HPDE6-E6E7 (cell line): ENCODE measurements at regions not wholly inside any gene's neighbourhood (a gene's known extent, or its start where the extent isn't known, plus 50 kb on each side); places are given as distances from the start of the nearest gene placed in this dataset.
"Not testable (repeated sequence)": the region's sequence is repeated elsewhere in the genome, so short reads cannot be mapped to it uniquely, and the experiment has no call there.

ENCODE experiments used
- DNase-seq: peaks from one replicate; pipeline ENCODE4 v3.0.0; 2011; ENCODE audit warnings: missing footprints; ENCODE audit errors: extremely low spot score

DNA sequence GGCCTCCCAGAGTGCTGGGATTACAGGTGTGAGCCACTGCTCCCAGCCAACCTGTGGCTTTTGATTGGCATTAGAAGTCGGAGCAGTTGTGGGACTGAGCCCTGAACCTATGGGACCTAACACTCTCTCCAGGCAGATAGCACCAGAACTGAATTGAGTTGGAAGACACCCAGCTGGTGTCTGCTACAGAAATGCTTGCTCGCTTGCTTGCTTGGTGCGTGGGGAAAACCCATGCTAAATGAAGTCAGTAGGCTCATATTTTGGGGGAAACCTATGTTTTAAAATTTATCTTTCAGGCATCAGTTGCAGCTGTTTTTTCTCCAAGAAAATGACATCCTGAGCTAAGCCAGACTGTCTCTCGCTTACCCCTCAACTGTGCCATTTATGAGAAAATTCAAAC, 158.5 kb upstream of the RFC3 start:
- no peak for DNase-seq

DNA sequence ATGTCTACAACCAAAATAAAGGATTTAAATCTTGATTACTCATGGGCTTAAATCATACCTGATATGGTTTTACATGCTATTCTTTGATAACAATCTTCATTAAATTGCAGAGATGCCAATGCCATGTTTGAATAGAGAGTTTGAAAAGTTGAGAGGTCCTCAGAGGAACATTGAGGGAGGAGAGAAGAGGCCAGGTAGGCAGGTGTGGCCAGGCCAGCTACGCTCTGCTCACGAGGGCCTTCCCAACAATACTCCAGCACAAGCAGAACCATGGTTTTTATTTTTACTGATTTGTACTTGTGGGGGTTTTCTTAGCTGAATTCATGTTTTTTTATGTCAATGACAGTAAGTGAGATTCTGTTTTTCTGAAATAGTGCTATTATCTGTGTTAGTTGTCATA, 158.1 kb upstream of the RFC3 start:
- no peak for DNase-seq

DNA sequence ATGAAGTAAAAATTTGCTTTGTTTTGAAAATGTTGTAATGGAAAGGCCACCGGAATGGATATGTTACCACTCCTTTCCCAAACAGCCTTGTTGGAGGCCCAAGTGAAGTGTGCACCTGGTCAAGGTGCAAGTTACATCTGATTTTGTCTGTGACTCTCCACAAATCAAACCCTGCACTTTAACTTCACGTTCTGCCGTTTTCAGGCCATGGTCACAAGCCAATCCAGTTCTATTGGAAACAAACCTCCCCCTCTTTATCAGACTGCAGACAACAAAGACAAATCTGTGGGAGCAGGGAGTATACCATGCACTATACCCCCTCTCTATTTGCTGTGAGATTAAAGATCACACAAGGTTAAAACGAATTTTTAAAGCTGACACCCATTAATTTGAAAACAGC, 155.6 kb upstream of the RFC3 start:
- no peak for DNase-seq

DNA sequence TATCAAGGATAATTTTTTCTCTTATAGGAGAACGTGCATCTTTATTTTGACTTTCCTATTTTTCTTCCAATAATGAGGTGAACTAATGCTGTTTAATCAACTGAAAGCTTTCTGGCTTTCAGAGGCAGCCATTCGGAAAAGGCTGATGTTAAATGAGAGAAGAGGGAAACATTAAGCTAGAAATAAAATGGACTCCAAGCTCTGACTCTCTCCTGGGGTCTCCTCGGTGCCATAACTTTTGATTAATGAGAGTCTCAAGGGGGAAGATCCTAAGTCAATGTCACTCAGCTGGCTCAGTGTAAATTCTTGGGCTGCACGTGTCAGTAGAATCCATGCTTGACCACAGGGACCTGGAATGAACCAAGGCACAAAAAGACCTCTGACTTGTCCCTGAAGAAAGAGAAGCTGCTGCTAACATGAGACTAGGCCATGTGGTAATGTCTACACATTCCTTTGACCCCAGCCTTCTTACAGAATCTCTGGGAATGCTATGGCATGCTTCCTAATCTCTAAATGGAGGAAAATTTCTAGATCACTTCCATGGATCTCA, 152.2 kb upstream of the RFC3 start:
- no peak for DNase-seq

GRCh38 chr13:33671560-33671959, 146.4 kb upstream of the RFC3 start:
- no peak for DNase-seq

- DNase-seq = not testable (repeated sequence)
Observed at GRCh38 chr13:33672022-33672421, 145.9 kb upstream of the RFC3 start.

DNA sequence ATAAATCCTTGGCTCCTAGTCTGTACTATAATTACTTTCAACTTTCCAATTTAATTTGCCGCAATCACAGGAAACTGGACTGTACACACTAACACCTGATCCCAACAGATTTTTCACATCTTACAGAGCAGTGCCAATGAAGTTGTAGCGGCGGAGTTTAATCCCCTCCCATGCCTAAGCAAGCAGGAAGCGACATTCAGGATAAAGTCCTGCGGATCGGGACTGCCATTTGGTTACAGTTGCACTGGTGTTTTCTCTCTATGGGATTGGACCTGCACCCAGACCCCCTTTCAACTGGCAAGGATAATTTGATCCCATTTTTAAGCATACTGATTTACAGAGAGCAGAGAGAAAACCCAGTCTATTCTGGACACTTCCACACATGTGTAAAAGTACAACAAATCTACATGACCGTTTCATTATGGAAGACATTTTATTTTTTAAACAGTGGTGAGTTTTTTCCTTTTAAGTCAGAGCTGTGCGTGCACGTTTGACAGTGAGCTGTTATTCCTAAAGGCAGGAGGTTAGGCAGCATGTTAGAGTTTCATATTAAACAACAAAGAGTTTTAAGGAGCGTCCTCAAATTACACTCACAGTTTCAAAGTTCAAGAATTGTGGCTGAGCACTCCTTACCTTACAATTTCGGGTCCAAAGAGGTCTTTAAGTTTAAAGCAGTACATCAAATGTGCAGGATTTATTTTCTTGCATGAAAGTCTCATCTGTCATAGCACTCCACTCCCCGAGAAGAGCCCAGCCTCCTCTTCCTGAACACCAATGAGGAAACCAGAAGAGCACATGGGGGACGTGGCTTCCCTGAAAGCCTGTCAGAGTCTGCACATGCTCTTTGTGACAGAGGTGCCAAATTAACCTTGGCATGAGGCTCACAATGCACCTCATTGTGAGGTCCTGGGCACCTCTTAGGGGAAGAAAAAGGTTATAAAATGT, 141.6 kb upstream of the RFC3 start:
- DNase-seq = peak; percentile 13

DNA sequence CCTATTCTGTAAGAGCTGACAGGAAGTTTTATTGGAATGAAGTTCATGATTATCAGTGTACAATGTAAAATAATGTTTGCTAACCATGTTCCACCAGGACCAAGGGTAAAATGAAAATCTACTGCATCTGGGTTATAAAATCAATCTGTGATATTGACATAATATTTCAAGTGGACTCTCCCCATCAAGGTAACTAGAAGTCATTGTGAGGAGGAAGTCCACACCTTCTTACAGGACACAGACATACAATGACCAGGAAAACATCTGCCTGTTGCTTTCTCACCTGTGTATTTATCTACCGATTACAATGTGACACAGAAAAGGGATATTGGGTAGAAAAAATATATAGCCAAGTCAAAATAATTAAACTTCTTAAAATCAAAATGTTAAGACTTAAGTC, 140.7 kb upstream of the RFC3 start:
- DNase-seq = no peak

GRCh38 chr13:33678084-33678483, 139.9 kb upstream of the RFC3 start:
- DNase-seq = no peak

- peak; percentile 4 for DNase-seq
Observed at GRCh38 chr13:33678906-33679657, 138.9 kb upstream of the RFC3 start.

GRCh38 chr13:33679658-33680012, 138.3 kb upstream of the RFC3 start:
- no peak for DNase-seq

DNA sequence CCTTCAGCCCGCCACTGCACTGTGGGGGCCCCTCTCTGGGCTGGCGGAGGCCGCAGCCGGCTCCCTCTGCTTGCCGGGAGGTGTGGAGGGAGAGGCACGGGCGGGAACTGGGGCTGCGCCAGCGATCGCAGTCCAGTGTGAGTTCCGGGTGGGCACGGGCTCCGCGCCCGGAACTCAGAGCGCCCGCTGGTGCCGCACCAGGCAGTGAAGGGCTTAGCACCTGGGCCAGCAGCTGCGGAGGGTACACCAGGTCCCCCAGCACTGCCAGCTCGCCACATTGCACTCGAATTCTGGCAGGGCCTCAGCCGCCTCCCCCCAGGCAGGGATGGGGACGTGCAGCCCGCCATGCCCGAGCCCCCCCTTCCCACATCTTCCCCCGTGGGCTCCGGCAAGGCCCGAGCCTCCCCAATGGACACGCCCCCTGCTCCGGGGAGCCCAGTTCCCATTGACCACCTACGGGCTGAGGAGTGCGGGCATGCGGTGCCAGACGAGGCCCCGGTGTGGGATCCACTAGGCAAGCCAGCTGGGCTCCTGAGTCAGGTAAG, 135.9 kb upstream of the RFC3 start:
- DNase-seq = no peak

DNA sequence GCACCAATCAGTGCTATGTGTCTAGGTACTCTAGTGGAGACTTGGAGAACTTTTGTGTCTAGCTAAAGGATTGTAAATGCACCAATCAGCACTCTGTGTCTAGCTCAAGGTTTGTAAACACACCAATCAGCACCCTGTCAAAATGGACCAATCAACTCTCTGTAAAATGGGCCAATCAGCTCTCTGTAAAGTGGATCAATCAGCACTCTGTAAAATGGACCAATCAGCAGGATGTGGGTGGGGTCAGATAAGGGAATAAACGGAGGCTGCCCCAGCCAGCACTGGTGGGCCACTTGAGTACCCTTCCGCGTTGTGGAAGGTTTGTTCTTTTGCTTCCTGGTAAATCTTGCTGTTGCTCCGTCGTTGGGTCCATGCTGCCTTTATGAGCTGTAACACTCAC, 135.3 kb upstream of the RFC3 start:
- not testable (repeated sequence) for DNase-seq

- no peak for DNase-seq
Observed at GRCh38 chr13:33683376-33683775, 134.6 kb upstream of the RFC3 start.

- no peak for DNase-seq
Observed at GRCh38 chr13:33684874-33685273, 133.1 kb upstream of the RFC3 start.

DNA sequence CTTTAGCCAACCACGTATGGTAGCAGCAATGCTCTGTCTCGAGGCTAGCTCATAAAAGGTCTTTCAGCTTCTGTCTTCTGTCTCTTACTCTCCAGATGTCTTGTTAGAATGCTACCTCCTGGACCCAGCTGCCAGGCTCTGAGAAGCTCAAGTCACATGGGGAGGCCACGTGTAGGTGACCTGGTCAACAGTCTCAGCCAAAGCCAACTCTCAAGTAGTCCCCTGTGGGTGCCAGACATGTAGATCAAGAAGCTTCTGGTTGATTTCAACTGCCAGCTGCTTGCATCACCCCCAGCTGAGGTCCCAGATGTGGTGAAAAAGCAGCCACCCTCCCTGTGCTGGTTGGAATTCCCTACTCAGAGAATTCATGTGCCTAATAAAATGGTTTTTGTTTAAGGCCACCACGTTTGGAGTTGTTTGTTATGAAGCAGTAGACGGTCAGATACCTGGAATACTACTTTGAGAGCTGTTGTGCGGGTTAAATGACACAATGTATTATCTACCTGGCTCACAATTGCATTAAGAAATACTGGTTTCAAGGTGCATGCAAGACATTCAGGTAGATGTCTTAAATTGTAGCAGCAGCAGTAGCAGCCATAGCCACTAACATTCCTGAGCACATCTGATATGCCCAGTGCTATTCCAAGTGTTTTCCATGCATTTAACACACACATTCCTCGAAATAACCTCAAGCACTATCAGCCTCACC, 131.0 kb upstream of the RFC3 start:
- DNase-seq = no peak

DNA sequence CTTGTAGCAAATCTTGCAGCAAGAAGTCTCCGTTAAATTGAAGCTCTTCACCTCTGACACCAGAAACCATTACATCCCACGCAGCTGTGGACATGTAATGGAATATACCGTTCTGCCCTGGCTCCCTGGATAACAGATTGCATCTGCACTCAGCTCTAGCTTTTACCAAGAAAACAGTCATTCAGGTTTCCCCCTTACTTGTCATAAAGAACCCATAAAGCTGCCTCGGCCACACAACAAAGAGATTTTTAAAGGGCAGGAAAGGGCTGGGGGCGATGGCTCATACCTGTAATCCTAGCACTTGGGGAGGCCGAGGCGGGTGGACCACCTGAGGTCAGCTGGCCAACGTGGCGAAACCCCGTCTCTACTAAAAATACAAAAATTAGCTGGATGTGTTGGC, 127.6 kb upstream of the RFC3 start:
- DNase-seq = no peak

DNA sequence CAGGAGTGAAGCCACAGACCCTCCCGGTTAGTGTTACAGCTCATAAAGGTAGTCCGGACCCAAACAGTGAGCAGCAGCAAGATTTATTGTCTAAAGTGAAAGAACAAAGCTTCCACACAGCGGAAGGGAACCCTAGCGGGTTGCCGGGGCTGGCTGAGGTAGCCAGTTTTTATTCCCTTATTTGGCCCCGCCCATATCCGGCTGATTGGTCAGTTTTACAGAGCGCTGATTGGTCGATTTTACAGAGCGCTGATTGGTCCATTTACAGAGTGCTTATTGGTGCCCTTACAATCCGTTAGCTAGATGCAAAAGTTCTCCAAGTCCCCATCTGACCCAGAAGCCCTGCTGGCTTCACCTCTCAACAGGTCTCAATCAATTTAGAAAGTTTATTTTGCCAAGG, 126.0 kb upstream of the RFC3 start:
- no peak for DNase-seq

DNA sequence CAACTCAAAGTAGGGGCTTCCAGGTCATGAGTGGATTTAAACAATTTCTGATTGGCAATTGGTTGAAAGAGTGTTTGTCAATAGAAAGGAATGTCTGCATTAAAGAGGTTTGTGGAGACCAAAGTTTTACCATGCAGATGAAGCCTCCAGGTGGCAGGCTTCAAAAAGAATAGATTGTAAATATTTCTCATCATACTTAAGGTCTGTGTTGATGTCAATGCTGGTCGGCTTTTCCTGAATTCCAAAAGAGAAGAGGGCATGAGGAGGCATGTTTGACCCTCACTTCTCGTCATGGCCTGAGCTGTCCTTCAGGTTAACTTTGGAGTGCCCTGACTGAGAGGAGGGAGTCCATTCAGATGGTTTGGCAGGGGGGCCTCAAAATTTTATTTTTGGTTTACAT, 125.4 kb upstream of the RFC3 start:
- no peak for DNase-seq

- no peak for DNase-seq
Observed at GRCh38 chr13:33694546-33694945, 123.4 kb upstream of the RFC3 start.

DNA sequence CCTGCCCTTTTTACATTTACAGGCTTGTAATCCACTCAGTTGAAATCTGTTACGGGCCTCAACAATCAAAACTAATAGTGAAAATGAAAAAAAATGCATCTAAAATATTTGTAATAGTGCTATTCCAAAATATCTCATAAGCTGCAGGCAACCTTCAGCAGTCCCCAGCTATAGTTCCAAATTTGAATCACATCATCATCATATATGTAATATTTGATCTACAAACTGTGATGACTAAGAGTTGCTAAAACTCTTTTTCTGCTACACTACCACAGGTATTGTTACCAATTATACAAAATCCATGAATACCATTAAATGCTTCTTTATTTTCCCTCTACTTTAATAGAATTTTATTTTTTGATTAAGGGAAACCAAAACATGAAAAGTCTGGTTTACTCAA, 121.4 kb upstream of the RFC3 start:
- DNase-seq = no peak

GRCh38 chr13:33697926-33698325, 120.0 kb upstream of the RFC3 start:
- DNase-seq = no peak
